ENCODE measurements at regions not wholly inside any gene's neighbourhood (a gene's known extent, or its start where the extent isn't known, plus 50 kb on each side); places are given as distances from the start of the nearest gene placed in this dataset.

GRCh38 chr10:15954188-15954587 lies 93.9 kb upstream of the MINDY3 start:
- TF ChIP-seq POLR2A (IDR thresholded peaks at IDR 0.05), result no peak
- TF ChIP-seq, protein P1, sequence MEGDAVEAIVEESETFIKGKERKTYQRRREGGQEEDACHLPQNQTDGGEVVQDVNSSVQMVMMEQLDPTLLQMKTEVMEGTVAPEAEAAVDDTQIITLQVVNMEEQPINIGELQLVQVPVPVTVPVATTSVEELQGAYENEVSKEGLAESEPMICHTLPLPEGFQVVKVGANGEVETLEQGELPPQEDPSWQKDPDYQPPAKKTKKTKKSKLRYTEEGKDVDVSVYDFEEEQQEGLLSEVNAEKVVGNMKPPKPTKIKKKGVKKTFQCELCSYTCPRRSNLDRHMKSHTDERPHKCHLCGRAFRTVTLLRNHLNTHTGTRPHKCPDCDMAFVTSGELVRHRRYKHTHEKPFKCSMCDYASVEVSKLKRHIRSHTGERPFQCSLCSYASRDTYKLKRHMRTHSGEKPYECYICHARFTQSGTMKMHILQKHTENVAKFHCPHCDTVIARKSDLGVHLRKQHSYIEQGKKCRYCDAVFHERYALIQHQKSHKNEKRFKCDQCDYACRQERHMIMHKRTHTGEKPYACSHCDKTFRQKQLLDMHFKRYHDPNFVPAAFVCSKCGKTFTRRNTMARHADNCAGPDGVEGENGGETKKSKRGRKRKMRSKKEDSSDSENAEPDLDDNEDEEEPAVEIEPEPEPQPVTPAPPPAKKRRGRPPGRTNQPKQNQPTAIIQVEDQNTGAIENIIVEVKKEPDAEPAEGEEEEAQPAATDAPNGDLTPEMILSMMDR (IDR thresholded peaks at IDR 0.05), result no peak

Measured in breast epithelium (tissue), 3 donors.